ENCODE measurements at regions not wholly inside any gene's neighbourhood (a gene's known extent, or its start where the extent isn't known, plus 50 kb on each side); places are given as distances from the start of the nearest gene placed in this dataset.

DNA sequence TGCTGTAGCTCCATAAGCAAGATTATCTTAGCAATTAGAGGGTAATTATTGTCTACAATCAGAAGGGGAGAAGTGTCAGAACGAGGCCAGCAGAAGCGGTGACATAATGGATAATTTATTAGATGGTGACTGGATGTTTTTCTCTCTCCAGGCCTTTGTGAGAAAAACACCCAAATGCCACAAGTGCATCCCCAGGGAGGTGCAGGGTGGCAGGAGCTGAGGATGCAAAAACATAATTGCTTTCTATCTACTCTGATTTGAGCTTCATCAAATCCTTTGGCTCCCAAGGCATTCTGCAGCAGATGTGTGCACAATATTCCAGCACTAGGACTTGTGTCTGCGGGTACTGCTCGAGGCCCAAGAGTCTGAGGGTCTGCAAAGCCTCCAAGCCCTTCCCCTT, 220.1 kb upstream of the SERP2 start:
- peaks cover 9 to 22% of the 10 kb centered on the region in 2 donors for H3K4me1 ChIP-seq (ENCODE audit: control insufficient read depth in 2 of 2, insufficient read depth in 2 of 2, low read length in 2 of 2)
- H3K27me3 ChIP-seq (ENCODE audit: control insufficient read depth in 2 of 2, insufficient read depth in 2 of 2, low read length in 2 of 2) = no peaks in the 10 kb centered on the region
- no peak overlapping the region for H3K4me3 ChIP-seq (ENCODE audit: low read length in 2 of 2)
- no peak overlapping the region for H3K9ac ChIP-seq (ENCODE audit: low read depth in 1 of 2, low read length in 2 of 2)
- no peaks in the 10 kb centered on the region for H3K9me3 ChIP-seq (ENCODE audit: control insufficient read depth in 2 of 2, low read length in 2 of 2)
- H3K27ac ChIP-seq (ENCODE audit: low read depth in 2 of 2, low read length in 2 of 2) = no peak overlapping the region
- H3K36me3 ChIP-seq (ENCODE audit: control insufficient read depth in 2 of 2, insufficient read depth in 2 of 2, low read length in 2 of 2) = no peaks in the 10 kb centered on the region

DNA sequence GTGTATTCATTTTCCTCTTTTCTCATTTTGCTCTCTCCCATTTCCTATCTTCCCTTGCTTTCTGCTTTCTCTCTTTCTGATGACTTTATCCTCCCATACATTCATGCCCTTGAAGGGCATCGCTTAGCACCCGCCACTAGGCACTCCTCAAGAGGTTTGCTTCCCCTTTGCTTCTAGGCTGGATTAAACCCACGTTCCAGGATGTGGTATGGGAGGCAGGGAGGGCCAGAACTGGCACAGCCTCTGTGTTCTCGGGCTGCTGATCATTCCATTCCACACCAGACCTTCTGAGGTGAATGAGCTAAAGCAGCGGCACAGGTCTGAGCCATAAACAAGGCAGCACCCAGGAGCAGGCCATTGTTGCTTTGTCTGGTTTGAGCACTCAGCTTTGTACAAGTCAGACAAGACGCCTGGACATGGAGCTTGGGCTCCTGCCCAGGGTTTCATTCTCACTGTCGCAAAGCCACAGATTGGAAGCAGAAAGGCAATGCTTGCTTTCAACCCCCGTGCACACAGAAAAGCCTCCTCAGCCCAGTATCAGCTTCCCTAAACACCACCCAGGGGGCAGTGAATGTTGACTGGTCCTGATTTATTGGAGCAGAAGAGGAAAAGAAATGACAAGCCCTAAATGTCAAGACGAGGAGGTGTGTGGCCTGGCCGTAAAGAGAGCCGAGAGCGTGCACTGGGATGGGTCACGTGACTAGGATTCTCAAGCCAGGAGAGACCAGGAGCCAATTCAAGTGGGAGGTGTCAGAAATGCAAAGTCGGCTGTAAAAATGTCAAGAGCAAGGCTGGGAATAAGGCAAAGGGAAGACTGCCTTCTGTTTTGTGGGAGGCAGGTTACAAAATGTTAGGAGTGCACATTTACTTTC, 218.0 kb upstream of the SERP2 start:
- H3K9ac ChIP-seq (ENCODE audit: low read depth in 1 of 2, low read length in 2 of 2) = peak overlapping the region in 1 of 2 donors; percentile 7
- peak overlapping the region; percentile 17 to 51 for H3K4me3 ChIP-seq (ENCODE audit: low read length in 2 of 2)
- H3K36me3 ChIP-seq (ENCODE audit: control insufficient read depth in 2 of 2, insufficient read depth in 2 of 2, low read length in 2 of 2) = no peaks in the 10 kb centered on the region
- H3K27me3 ChIP-seq (ENCODE audit: control insufficient read depth in 2 of 2, insufficient read depth in 2 of 2, low read length in 2 of 2) = no peaks in the 10 kb centered on the region
- H3K9me3 ChIP-seq (ENCODE audit: control insufficient read depth in 2 of 2, low read length in 2 of 2) = no peaks in the 10 kb centered on the region
- H3K27ac ChIP-seq (ENCODE audit: low read depth in 2 of 2, low read length in 2 of 2) = peak overlapping the region; percentile 5 to 41
- H3K4me1 ChIP-seq (ENCODE audit: control insufficient read depth in 2 of 2, insufficient read depth in 2 of 2, low read length in 2 of 2) = peaks cover 9 to 19% of the 10 kb centered on the region in 2 donors

DNA sequence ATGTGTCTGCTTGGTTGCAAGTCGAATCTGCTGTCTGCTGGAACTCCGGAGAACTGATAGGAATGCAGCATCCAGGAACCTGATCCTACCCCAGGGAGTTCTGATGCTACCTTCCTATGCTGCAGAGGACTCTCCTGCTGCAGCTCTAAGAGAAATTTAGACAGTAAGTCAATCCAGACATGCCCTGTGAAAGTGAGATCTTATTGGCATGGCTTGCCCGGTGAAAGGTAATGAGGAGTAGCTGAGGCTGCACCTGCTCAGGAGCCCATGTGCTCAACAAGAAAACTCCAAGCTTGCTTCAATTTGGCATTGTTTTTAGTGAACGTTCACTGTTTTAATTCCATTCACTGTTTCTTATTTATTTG, 217.3 kb upstream of the SERP2 start:
- no peaks in the 10 kb centered on the region for H3K9me3 ChIP-seq (ENCODE audit: control insufficient read depth in 2 of 2, low read length in 2 of 2)
- no peak overlapping the region for H3K9ac ChIP-seq (ENCODE audit: low read depth in 1 of 2, low read length in 2 of 2)
- peak overlapping the region in 1 of 2 donors; percentile 51 for H3K4me3 ChIP-seq (ENCODE audit: low read length in 2 of 2)
- H3K27me3 ChIP-seq (ENCODE audit: control insufficient read depth in 2 of 2, insufficient read depth in 2 of 2, low read length in 2 of 2) = no peaks in the 10 kb centered on the region
- H3K36me3 ChIP-seq (ENCODE audit: control insufficient read depth in 2 of 2, insufficient read depth in 2 of 2, low read length in 2 of 2) = no peaks in the 10 kb centered on the region
- no peak overlapping the region for H3K27ac ChIP-seq (ENCODE audit: low read depth in 2 of 2, low read length in 2 of 2)
- H3K4me1 ChIP-seq (ENCODE audit: control insufficient read depth in 2 of 2, insufficient read depth in 2 of 2, low read length in 2 of 2) = peaks cover 9 to 13% of the 10 kb centered on the region in 2 donors

DNA sequence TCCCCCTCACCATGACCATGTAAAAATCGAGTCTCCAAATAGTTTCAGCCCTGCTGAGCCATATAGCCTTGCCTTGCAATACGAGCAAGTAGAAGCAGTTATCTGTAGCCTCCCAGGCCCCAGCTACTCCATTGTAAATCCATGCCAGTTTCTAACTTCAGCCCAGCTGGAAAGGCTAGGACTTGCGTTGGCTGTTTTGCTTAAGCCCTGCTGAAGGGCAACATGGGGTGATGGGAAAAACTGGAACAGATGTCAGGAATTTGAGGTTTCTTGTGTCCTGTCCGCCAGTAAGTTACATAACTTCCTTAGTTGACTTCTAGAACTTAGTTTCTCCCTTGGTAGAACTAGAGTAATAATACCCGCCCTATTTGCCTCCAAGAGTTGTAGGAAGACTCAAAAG, 216.0 kb upstream of the SERP2 start:
- H3K4me1 ChIP-seq (ENCODE audit: control insufficient read depth in 2 of 2, insufficient read depth in 2 of 2, low read length in 2 of 2) = peaks cover 9 to 11% of the 10 kb centered on the region in 2 donors
- H3K4me3 ChIP-seq (ENCODE audit: low read length in 2 of 2) = no peak overlapping the region
- no peak overlapping the region for H3K27ac ChIP-seq (ENCODE audit: low read depth in 2 of 2, low read length in 2 of 2)
- no peak overlapping the region for H3K9ac ChIP-seq (ENCODE audit: low read depth in 1 of 2, low read length in 2 of 2)
- no peaks in the 10 kb centered on the region for H3K27me3 ChIP-seq (ENCODE audit: control insufficient read depth in 2 of 2, insufficient read depth in 2 of 2, low read length in 2 of 2)
- no peaks in the 10 kb centered on the region for H3K9me3 ChIP-seq (ENCODE audit: control insufficient read depth in 2 of 2, low read length in 2 of 2)
- no peaks in the 10 kb centered on the region for H3K36me3 ChIP-seq (ENCODE audit: control insufficient read depth in 2 of 2, insufficient read depth in 2 of 2, low read length in 2 of 2)

DNA sequence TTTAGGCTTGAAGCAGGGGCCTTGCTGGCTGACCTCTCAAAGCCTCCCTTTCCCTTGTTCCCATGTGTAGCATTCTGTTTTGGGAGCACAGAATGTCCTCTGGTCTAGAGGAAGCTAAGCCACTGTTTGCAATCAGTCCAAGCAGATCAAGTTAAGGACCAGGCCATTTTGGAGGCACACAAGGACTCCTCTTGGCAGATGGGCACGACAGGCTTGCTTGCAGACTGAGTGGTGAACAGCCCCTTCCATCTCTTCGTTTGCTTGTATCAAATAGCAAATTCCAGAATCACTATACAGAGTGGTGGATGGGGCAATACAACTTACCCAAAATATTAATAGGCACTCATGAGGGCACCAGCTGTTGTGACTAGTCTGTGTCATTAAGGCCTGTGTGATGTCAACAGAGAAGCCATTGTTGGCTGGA, 215.5 kb upstream of the SERP2 start:
- H3K27ac ChIP-seq (ENCODE audit: low read depth in 2 of 2, low read length in 2 of 2) = no peak overlapping the region
- H3K27me3 ChIP-seq (ENCODE audit: control insufficient read depth in 2 of 2, insufficient read depth in 2 of 2, low read length in 2 of 2) = no peaks in the 10 kb centered on the region
- no peaks in the 10 kb centered on the region for H3K9me3 ChIP-seq (ENCODE audit: control insufficient read depth in 2 of 2, low read length in 2 of 2)
- H3K36me3 ChIP-seq (ENCODE audit: control insufficient read depth in 2 of 2, insufficient read depth in 2 of 2, low read length in 2 of 2) = no peaks in the 10 kb centered on the region
- no peak overlapping the region for H3K4me3 ChIP-seq (ENCODE audit: low read length in 2 of 2)
- H3K9ac ChIP-seq (ENCODE audit: low read depth in 1 of 2, low read length in 2 of 2) = no peak overlapping the region
- peaks cover 9 to 11% of the 10 kb centered on the region in 2 donors for H3K4me1 ChIP-seq (ENCODE audit: control insufficient read depth in 2 of 2, insufficient read depth in 2 of 2, low read length in 2 of 2)

DNA sequence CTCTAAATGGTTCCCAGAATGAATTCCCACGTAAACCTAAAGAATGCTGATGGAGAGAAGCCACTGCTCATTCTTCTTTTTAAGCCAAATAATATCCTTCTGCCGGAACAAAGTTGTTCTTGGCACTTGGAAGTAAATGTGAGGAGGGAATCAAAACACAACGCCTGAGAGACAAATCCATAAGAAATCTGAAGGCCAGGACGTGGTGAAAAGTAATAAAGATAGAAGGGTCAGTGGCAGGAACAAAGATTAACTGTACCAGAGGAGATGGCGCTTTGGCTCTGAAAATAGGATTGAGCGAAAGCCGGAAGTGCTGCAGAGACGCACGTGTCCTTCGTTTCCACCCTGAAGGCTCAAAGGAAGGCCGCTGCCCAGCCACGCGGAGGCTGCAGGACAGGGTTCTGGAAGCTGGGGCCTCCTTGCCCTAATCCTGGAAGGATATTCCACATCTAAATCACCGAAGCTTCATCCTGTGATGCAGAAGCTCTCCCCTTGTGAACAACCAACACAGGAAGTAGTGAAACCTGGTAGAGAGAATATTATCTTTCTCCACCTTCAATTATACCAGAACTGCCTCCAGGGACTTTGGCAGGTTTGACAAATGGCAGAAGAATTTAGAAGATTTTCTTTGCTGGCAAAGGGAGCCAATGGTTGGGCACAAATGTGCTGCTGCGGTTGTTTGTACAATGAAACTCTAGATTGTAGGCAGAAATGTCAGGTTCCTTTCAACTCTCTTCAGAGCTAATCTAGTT, 214.6 kb upstream of the SERP2 start:
- no peak overlapping the region for H3K9ac ChIP-seq (ENCODE audit: low read depth in 1 of 2, low read length in 2 of 2)
- peaks cover 9 to 11% of the 10 kb centered on the region in 2 donors for H3K4me1 ChIP-seq (ENCODE audit: control insufficient read depth in 2 of 2, insufficient read depth in 2 of 2, low read length in 2 of 2)
- H3K27ac ChIP-seq (ENCODE audit: low read depth in 2 of 2, low read length in 2 of 2) = no peak overlapping the region
- no peaks in the 10 kb centered on the region for H3K27me3 ChIP-seq (ENCODE audit: control insufficient read depth in 2 of 2, insufficient read depth in 2 of 2, low read length in 2 of 2)
- no peaks in the 10 kb centered on the region for H3K9me3 ChIP-seq (ENCODE audit: control insufficient read depth in 2 of 2, low read length in 2 of 2)
- no peak overlapping the region for H3K4me3 ChIP-seq (ENCODE audit: low read length in 2 of 2)
- H3K36me3 ChIP-seq (ENCODE audit: control insufficient read depth in 2 of 2, insufficient read depth in 2 of 2, low read length in 2 of 2) = no peaks in the 10 kb centered on the region

DNA sequence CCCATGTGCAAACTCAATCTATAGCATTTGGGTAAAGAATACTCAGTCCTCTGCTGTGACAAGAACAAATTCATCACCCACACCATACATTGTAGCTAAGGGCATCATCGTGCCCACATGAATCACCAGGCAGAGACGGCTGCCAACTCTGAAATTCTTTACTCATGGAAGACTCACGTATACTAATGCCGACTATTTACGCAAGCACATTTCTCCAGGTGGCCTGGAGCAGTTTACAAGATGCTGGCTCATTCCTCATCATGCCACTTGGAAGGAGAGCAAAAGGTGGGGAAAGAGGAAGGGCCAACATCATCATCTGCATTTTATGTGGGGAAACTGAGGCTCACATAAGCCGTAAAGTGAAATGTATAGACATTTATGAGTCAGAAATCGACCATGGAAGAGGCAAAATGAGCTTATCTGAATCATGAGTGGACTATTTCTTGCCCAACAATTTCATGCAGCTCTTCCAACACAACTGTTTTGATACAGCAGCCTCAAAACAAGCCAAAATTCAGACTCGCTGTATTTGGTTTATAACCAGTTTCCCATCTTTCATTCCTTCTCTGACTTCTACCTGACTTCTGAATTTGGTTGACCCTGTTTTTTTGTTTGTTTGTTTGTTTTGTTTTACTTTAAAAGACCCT, 213.9 kb upstream of the SERP2 start:
- H3K36me3 ChIP-seq (ENCODE audit: control insufficient read depth in 2 of 2, insufficient read depth in 2 of 2, low read length in 2 of 2) = no peaks in the 10 kb centered on the region
- no peaks in the 10 kb centered on the region for H3K9me3 ChIP-seq (ENCODE audit: control insufficient read depth in 2 of 2, low read length in 2 of 2)
- no peak overlapping the region for H3K4me3 ChIP-seq (ENCODE audit: low read length in 2 of 2)
- no peak overlapping the region for H3K27ac ChIP-seq (ENCODE audit: low read depth in 2 of 2, low read length in 2 of 2)
- no peaks in the 10 kb centered on the region for H3K27me3 ChIP-seq (ENCODE audit: control insufficient read depth in 2 of 2, insufficient read depth in 2 of 2, low read length in 2 of 2)
- H3K4me1 ChIP-seq (ENCODE audit: control insufficient read depth in 2 of 2, insufficient read depth in 2 of 2, low read length in 2 of 2) = peaks cover 9 to 11% of the 10 kb centered on the region in 2 donors
- H3K9ac ChIP-seq (ENCODE audit: low read depth in 1 of 2, low read length in 2 of 2) = no peak overlapping the region

DNA sequence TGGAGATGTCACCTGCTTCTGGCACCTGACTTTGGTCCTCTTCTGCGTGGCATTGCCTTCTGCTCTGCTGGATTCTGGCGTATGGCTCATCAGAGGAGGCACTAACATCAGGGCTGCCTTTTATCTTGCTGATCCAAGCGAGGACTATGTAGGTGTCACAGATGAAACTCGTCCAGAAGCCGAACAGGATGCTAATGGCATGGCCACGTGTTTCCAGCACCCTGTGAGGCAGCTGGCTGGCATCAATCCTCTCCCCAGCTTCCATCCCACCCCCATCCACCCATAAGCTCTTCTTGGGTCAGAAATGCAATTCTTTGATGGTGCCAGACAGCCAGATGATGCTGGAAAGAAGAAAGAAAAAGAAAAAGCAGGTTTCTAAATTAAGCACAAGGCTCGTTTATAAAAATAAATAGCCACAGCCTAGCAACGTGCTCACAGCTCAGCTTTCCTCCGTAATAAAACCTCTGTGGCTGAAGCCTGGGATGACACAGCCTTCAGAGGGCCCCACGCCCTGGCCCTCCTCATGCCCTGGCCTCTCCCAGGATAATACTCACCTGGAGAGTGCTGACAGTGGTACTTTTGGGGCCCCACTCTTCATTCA, 212.9 kb upstream of the SERP2 start:
- Histone ChIP-seq H3K4me3 (ENCODE audit: low read length in 2 of 2) (no peak overlapping the region), H3K36me3 (ENCODE audit: control insufficient read depth in 2 of 2, insufficient read depth in 2 of 2, low read length in 2 of 2) (no peaks in the 10 kb centered on the region), H3K27me3 (ENCODE audit: control insufficient read depth in 2 of 2, insufficient read depth in 2 of 2, low read length in 2 of 2) (no peaks in the 10 kb centered on the region), H3K9ac (ENCODE audit: low read depth in 1 of 2, low read length in 2 of 2) (no peak overlapping the region), H3K27ac (ENCODE audit: low read depth in 2 of 2, low read length in 2 of 2) (peak overlapping the region in 1 of 2 donors; percentile 2), H3K4me1 (ENCODE audit: control insufficient read depth in 2 of 2, insufficient read depth in 2 of 2, low read length in 2 of 2) (peaks cover 6% of the 10 kb centered on the region in 2 donors), H3K9me3 (ENCODE audit: control insufficient read depth in 2 of 2, low read length in 2 of 2) (no peaks in the 10 kb centered on the region)

DNA sequence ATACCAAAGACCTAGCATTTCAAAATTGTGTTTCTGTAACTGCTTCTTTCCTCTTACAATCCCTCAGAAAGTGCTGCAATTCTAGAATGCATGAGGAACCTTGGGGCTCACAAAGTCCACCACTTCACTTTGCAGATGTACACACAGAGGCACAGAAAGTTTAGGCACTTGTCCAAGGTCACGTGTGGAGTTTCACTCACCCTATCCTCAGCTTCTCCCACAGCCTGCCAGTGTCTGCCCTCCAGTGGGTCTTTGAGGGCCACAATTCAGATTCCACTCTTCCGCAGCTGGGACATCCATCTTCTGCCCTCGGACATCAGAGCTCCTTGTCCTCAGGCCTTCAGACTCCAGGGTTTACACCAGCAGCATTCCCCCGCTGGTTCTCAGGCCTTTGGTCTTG, 210.5 kb upstream of the SERP2 start:
- no peaks in the 10 kb centered on the region for H3K27me3 ChIP-seq (ENCODE audit: control insufficient read depth in 2 of 2, insufficient read depth in 2 of 2, low read length in 2 of 2)
- no peak overlapping the region for H3K27ac ChIP-seq (ENCODE audit: low read depth in 2 of 2, low read length in 2 of 2)
- H3K9ac ChIP-seq (ENCODE audit: low read depth in 1 of 2, low read length in 2 of 2) = no peak overlapping the region
- no peaks in the 10 kb centered on the region for H3K4me1 ChIP-seq (ENCODE audit: control insufficient read depth in 2 of 2, insufficient read depth in 2 of 2, low read length in 2 of 2)
- H3K36me3 ChIP-seq (ENCODE audit: control insufficient read depth in 2 of 2, insufficient read depth in 2 of 2, low read length in 2 of 2) = no peaks in the 10 kb centered on the region
- H3K9me3 ChIP-seq (ENCODE audit: control insufficient read depth in 2 of 2, low read length in 2 of 2) = no peaks in the 10 kb centered on the region
- H3K4me3 ChIP-seq (ENCODE audit: low read length in 2 of 2) = no peak overlapping the region
